ENCODE measurements at regions not wholly inside any gene's neighbourhood (a gene's known extent, or its start where the extent isn't known, plus 50 kb on each side); places are given as distances from the start of the nearest gene placed in this dataset.

DNA sequence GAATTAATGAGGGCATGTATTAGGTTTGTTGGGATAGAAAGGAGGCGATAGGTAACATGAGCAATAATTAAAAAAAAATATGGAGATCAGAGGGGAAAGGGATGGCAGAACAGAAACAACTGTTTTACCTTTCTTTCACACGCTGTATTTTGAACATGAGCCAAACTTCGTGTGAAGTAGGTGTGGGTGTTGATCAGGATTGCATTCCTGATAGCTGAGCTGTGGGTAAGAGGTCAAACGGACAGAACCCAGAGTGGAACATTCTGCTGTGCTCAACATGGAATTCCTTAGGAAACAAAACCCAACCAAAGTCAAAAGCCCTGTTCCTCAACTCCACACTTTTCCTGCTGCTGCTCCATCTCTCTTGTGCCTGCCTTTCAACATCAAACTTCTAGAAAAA, 162.5 kb upstream of the CASK start:
- WGBS, 2 donors = 69 to 85% methylated on average over 4 of the region's 4 CpGs
- no peaks in the 10 kb centered on the region for H3K4me1 ChIP-seq (ENCODE audit: control insufficient read depth in 5 of 5, insufficient read depth in 5 of 5, low read length in 5 of 5)
- no peak overlapping the region for H3K9ac ChIP-seq (ENCODE audit: insufficient read depth in 1 of 2, low read length in 2 of 2)
- no peak overlapping the region for H3K4me3 ChIP-seq
- no peaks in the 10 kb centered on the region for H3K9me3 ChIP-seq (ENCODE audit: control insufficient read depth in 4 of 4, insufficient read depth in 3 of 4, low read length in 3 of 4)
- H3K27ac ChIP-seq (ENCODE audit: low read depth in 1 of 2, low read length in 1 of 2) = no peak overlapping the region
- DNase-seq (no peak), ATAC-seq (ENCODE audit: insufficient read depth, low FRiP score) (no peak)
- no peaks in the 10 kb centered on the region for H3K36me3 ChIP-seq (ENCODE audit: control insufficient read depth in 4 of 4, insufficient read depth in 4 of 4, low read length in 4 of 4)
- TF ChIP-seq CTCF (IDR thresholded peaks at IDR 0.05; ENCODE audit: control extremely low read depth, extremely low read depth) = no peak
- H3K27me3 ChIP-seq (ENCODE audit: control insufficient read depth in 3 of 3, insufficient read depth in 3 of 3, low read length in 2 of 3) = peaks cover 0 to 28% (median 13%) of the 10 kb centered on the region in 3 donors

DNA sequence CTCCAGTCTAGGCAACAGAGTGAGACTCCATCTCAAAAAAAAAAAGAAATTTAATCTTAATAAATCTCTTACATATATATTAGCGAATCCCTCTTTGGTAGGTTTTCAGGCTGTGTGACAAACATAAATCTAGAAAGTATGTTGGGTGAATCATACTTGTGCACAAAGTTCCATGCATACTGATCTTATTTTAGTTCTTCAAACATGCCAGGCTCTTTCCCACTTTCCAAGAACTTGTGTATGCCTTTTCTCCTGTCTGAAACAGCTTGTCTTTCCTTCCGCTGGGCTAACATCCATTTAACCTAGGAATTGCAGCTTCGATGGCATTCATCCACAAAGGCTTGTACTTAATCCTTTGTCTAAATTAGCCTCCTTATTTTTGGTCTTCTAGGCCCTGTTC, 156.6 kb upstream of the CASK start:
- no peaks in the 10 kb centered on the region for H3K4me1 ChIP-seq (ENCODE audit: control insufficient read depth in 5 of 5, insufficient read depth in 5 of 5, low read length in 5 of 5)
- no peak overlapping the region for H3K4me3 ChIP-seq
- 88 to 89% methylated on average over 3 of the region's 3 CpGs for WGBS, 2 donors
- H3K9me3 ChIP-seq (ENCODE audit: control insufficient read depth in 4 of 4, insufficient read depth in 3 of 4, low read length in 3 of 4) = peaks cover 0 to 4% (median 0%) of the 10 kb centered on the region in 4 donors
- no peak overlapping the region for H3K27ac ChIP-seq (ENCODE audit: low read depth in 1 of 2, low read length in 1 of 2)
- H3K36me3 ChIP-seq (ENCODE audit: control insufficient read depth in 4 of 4, insufficient read depth in 4 of 4, low read length in 4 of 4) = no peaks in the 10 kb centered on the region
- peaks cover 5 to 13% (median 9%) of the 10 kb centered on the region in 3 donors for H3K27me3 ChIP-seq (ENCODE audit: control insufficient read depth in 3 of 3, insufficient read depth in 3 of 3, low read length in 2 of 3)
- DNase-seq (no peak), ATAC-seq (ENCODE audit: insufficient read depth, low FRiP score) (no peak)
- no peak overlapping the region for H3K9ac ChIP-seq (ENCODE audit: insufficient read depth in 1 of 2, low read length in 2 of 2)
- TF ChIP-seq CTCF (IDR thresholded peaks at IDR 0.05; ENCODE audit: control extremely low read depth, extremely low read depth) = no peak

- Histone ChIP-seq H3K9me3 (ENCODE audit: control insufficient read depth in 4 of 4, insufficient read depth in 3 of 4, low read length in 3 of 4) (peaks cover 0 to 4% (median 0%) of the 10 kb centered on the region in 4 donors), H3K36me3 (ENCODE audit: control insufficient read depth in 4 of 4, insufficient read depth in 4 of 4, low read length in 4 of 4) (no peaks in the 10 kb centered on the region), H3K27ac (ENCODE audit: low read depth in 1 of 2, low read length in 1 of 2) (no peak overlapping the region), H3K27me3 (ENCODE audit: control insufficient read depth in 3 of 3, insufficient read depth in 3 of 3, low read length in 2 of 3) (peaks cover 5 to 16% (median 8%) of the 10 kb centered on the region in 3 donors), H3K4me3 (no peak overlapping the region), H3K4me1 (ENCODE audit: control insufficient read depth in 5 of 5, insufficient read depth in 5 of 5, low read length in 5 of 5) (no peaks in the 10 kb centered on the region), H3K9ac (ENCODE audit: insufficient read depth in 1 of 2, low read length in 2 of 2) (no peak overlapping the region)
- no peak for TF ChIP-seq CTCF (IDR thresholded peaks at IDR 0.05; ENCODE audit: control extremely low read depth, extremely low read depth)
- WGBS, 2 donors = 63 to 64% methylated on average over 1 of the region's 1 CpG
- DNase-seq = no peak
- ATAC-seq (ENCODE audit: insufficient read depth, low FRiP score) = no peak
Observed at GRCh38 chrX:42077675-42078074, 154.3 kb upstream of the CASK start.

DNA sequence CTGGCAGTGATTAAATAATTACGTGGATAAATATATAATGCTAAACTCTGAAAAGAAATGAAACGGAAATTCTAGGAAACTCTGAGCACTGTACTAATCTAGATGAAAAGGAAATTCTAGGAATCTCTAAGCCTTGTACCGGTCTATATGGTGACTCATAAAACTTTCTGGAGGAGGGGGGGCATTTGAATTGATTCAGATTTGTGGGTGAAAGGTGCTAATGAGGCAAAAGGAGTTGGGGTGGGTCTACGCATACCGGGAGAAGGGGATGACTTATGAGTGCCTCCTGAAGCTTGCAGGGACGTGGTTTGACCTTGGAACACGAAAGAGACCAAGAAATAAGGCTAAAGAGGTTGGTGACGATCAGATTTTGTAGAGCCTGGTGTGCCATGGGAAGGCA, 151.7 kb upstream of the CASK start:
- no peaks in the 10 kb centered on the region for H3K36me3 ChIP-seq (ENCODE audit: control insufficient read depth in 4 of 4, insufficient read depth in 4 of 4, low read length in 4 of 4)
- peaks cover 5 to 15% (median 8%) of the 10 kb centered on the region in 3 donors for H3K27me3 ChIP-seq (ENCODE audit: control insufficient read depth in 3 of 3, insufficient read depth in 3 of 3, low read length in 2 of 3)
- DNase-seq = no peak
- H3K9me3 ChIP-seq (ENCODE audit: control insufficient read depth in 4 of 4, insufficient read depth in 3 of 4, low read length in 3 of 4) = peaks cover 0 to 5% (median 0%) of the 10 kb centered on the region in 4 donors
- no peak overlapping the region for H3K4me3 ChIP-seq
- no peaks in the 10 kb centered on the region for H3K4me1 ChIP-seq (ENCODE audit: control insufficient read depth in 5 of 5, insufficient read depth in 5 of 5, low read length in 5 of 5)
- H3K9ac ChIP-seq (ENCODE audit: insufficient read depth in 1 of 2, low read length in 2 of 2) = no peak overlapping the region
- H3K27ac ChIP-seq (ENCODE audit: low read depth in 1 of 2, low read length in 1 of 2) = no peak overlapping the region
- ATAC-seq (ENCODE audit: insufficient read depth, low FRiP score) = no peak
- no peak for TF ChIP-seq CTCF (IDR thresholded peaks at IDR 0.05; ENCODE audit: control extremely low read depth, extremely low read depth)
- WGBS, 2 donors = 75 to 91% methylated on average over 8 of the region's 8 CpGs
